A673 (cell line): ENCODE measurements at regions not wholly inside any gene's neighbourhood (a gene's known extent, or its start where the extent isn't known, plus 50 kb on each side); places are given as distances from the start of the nearest gene placed in this dataset.

ENCODE experiments used
- CTCF ChIP-seq: fragments of 300-800, 200-600 bp; sonication (generic); conservative IDR thresholded peaks from 2 replicates; pipeline ENCODE4 v1.5.1; 2017; ENCODE audit warnings: low read depth, mild to moderate bottlenecking, antibody characterized with exemption, low read length, moderate library complexity, mixed read lengths
- EZH2 ChIP-seq: fragments of 200-600 bp; sonication (generic); IDR thresholded peaks from 2 replicates; pipeline ENCODE4 v1.6.1; 2017; ENCODE audit warnings: borderline replicate concordance, low read depth, mild to moderate bottlenecking, mixed read lengths, antibody characterized with exemption, low read length; ENCODE audit not compliant: poor library complexity, severe bottlenecking

GRCh38 chr3:30458376-30459171 is 147.8 kb upstream of the TGFBR2 start:
- TF ChIP-seq CTCF (no peak), EZH2 (no peak)
